Vagina (tissue), 2 donors: ENCODE measurements at regions not wholly inside any gene's neighbourhood (a gene's known extent, or its start where the extent isn't known, plus 50 kb on each side); places are given as distances from the start of the nearest gene placed in this dataset.

ENCODE experiments used
- DNase-seq, 2 donors: peaks; one replicate each; pipeline ENCODE4 v3.0.0-alpha.2; 2017; ENCODE audit errors: extremely low spot score in 2 of 2
- H3K27ac ChIP-seq: fragments of 200-600 bp; sonication (generic); one replicate; pipeline ENCODE4 v1.5.1; 2019
- H3K27me3 ChIP-seq: fragments of 200-600 bp; sonication (generic); one replicate; pipeline ENCODE4 v1.5.1; 2019
- H3K36me3 ChIP-seq, 2 donors: fragments of 200-600 bp; sonication (generic); one replicate each; pipeline ENCODE4 v1.5.1; 2017 to 2019
- H3K4me1 ChIP-seq: fragments of 200-600 bp; sonication (generic); one replicate; pipeline ENCODE4 v1.5.1; 2019
- H3K4me3 ChIP-seq, 2 donors: fragments of 200-600 bp; sonication (generic); 1 replicate in 1 of 2; 2 replicates in 1 of 2; pipeline ENCODE4 v1.5.1; 2016 to 2019
- H3K9me3 ChIP-seq: fragments of 200-600 bp; sonication (generic); one replicate; pipeline ENCODE4 v1.5.1; 2019
- CTCF ChIP-seq, 3 experiments: fragments of 450-650 bp in 2 of 3; fragments of 200-600 bp in 1 of 3; sonication (generic) in 1 of 3; IDR thresholded peaks; one replicate each; pipeline ENCODE4 v1.5.1; 2017 to 2019; ENCODE audit warnings: antibody characterized with exemption in 3 of 3, mild to moderate bottlenecking in 2 of 3, moderate library complexity in 2 of 3
- POLR2A ChIP-seq, 2 donors: fragments of 450-650 bp; IDR thresholded peaks; one replicate each; pipeline ENCODE4 v1.6.1; 2017; ENCODE audit warnings: antibody characterized with exemption in 2 of 2, mild to moderate bottlenecking in 2 of 2, moderate library complexity in 2 of 2
- POLR2AphosphoS5 ChIP-seq, 2 donors: sonication (generic); formaldehyde crosslinking; IDR thresholded peaks; one replicate each; pipeline ENCODE4 v1.9.0; 2017; ENCODE audit warnings: antibody characterized with exemption in 2 of 2, mild to moderate bottlenecking in 2 of 2, low read depth in 1 of 2; ENCODE audit not compliant: insufficient read depth in 1 of 2
- intact Hi-C: fragments of 100-400 bp; cut with DNase I; formaldehyde crosslinking; loops from one replicate; pipeline ENCODE4 v1.15.1; 2023

GRCh38 chr9:1210954-1211353, 160.8 kb downstream of the DMRT2 start:
- no peak overlapping the region for H3K4me3 ChIP-seq
- TF ChIP-seq POLR2AphosphoS5 (IDR thresholded peaks at IDR 0.05; ENCODE audit: insufficient read depth in 1 of 2, low read depth in 1 of 2) (no peak), POLR2A (IDR thresholded peaks at IDR 0.05) (no peak), CTCF (IDR thresholded peaks at IDR 0.05) (no peak)
- H3K27me3 ChIP-seq: no peaks in the 10 kb centered on the region
- no peaks in the 10 kb centered on the region for H3K36me3 ChIP-seq
- intact Hi-C loops: no loop called here
- no peak for DNase-seq
- H3K27ac ChIP-seq: no peak overlapping the region
- H3K4me1 ChIP-seq: peaks cover 6% of the 10 kb centered on the region
- no peaks in the 10 kb centered on the region for H3K9me3 ChIP-seq

GRCh38 chr9:1216532-1216931, 166.4 kb downstream of the DMRT2 start:
- no peaks in the 10 kb centered on the region for H3K4me1 ChIP-seq
- intact Hi-C loops: no loop called here
- H3K27me3 ChIP-seq: no peaks in the 10 kb centered on the region
- H3K9me3 ChIP-seq: no peaks in the 10 kb centered on the region
- no peaks in the 10 kb centered on the region for H3K36me3 ChIP-seq
- H3K4me3 ChIP-seq: no peak overlapping the region
- no peak overlapping the region for H3K27ac ChIP-seq
- TF ChIP-seq CTCF (IDR thresholded peaks at IDR 0.05): no peak
- TF ChIP-seq POLR2A (IDR thresholded peaks at IDR 0.05): no peak
- TF ChIP-seq POLR2AphosphoS5 (IDR thresholded peaks at IDR 0.05; ENCODE audit: insufficient read depth in 1 of 2, low read depth in 1 of 2): no peak
- no peak for DNase-seq

GRCh38 chr9:1217076-1217475, 166.9 kb downstream of the DMRT2 start:
- Histone ChIP-seq H3K36me3 (no peaks in the 10 kb centered on the region), H3K4me3 (no peak overlapping the region), H3K9me3 (no peaks in the 10 kb centered on the region), H3K27me3 (no peaks in the 10 kb centered on the region), H3K4me1 (no peaks in the 10 kb centered on the region), H3K27ac (no peak overlapping the region)
- no peak for TF ChIP-seq CTCF (IDR thresholded peaks at IDR 0.05)
- no peak for TF ChIP-seq POLR2AphosphoS5 (IDR thresholded peaks at IDR 0.05; ENCODE audit: insufficient read depth in 1 of 2, low read depth in 1 of 2)
- TF ChIP-seq POLR2A (IDR thresholded peaks at IDR 0.05): no peak
- no peak for DNase-seq
- intact Hi-C loops: no loop called here

GRCh38 chr9:1219284-1219683, 169.1 kb downstream of the DMRT2 start:
- TF ChIP-seq POLR2A (IDR thresholded peaks at IDR 0.05): no peak
- TF ChIP-seq POLR2AphosphoS5 (IDR thresholded peaks at IDR 0.05; ENCODE audit: insufficient read depth in 1 of 2, low read depth in 1 of 2): no peak
- no peak for TF ChIP-seq CTCF (IDR thresholded peaks at IDR 0.05)
- DNase-seq: no peak
- Histone ChIP-seq H3K27me3 (no peaks in the 10 kb centered on the region), H3K27ac (no peak overlapping the region), H3K4me3 (no peak overlapping the region), H3K4me1 (no peaks in the 10 kb centered on the region), H3K9me3 (no peaks in the 10 kb centered on the region), H3K36me3 (no peaks in the 10 kb centered on the region)
- intact Hi-C loops: no loop called here

- Histone ChIP-seq H3K27me3 (no peaks in the 10 kb centered on the region), H3K4me3 (no peak overlapping the region), H3K36me3 (no peaks in the 10 kb centered on the region), H3K4me1 (no peaks in the 10 kb centered on the region), H3K27ac (no peak overlapping the region), H3K9me3 (no peaks in the 10 kb centered on the region)
- DNase-seq: no peak
- intact Hi-C loops: no loop called here
- TF ChIP-seq POLR2A (IDR thresholded peaks at IDR 0.05) (no peak), CTCF (IDR thresholded peaks at IDR 0.05) (no peak), POLR2AphosphoS5 (IDR thresholded peaks at IDR 0.05; ENCODE audit: insufficient read depth in 1 of 2, low read depth in 1 of 2) (no peak)
These were observed 171.1 kb downstream of the DMRT2 start for GRCh38 chr9:1221298-1221697.
